HCT116 (cell line): ENCODE measurements at regions not wholly inside any gene's neighbourhood (a gene's known extent, or its start where the extent isn't known, plus 50 kb on each side); places are given as distances from the start of the nearest gene placed in this dataset.

Experiments
- ATAC-seq: fragments of 200-7000 bp; cut with Tn5 transposase; 2 replicates; pipeline ENCODE4 v1.9.1; 2020; ENCODE audit warnings: mild to moderate bottlenecking, moderate library complexity
- BruUV-seq: library from RNA; stranded (reverse); fragments of 400-500 nt; replicated peaks from 2 replicates; lab custom pipeline; 2021; lab: Mats Ljungman, UMichigan
- CTCF ChIA-PET: fragments of 300-600 bp; sonication (Branson Sonifier 250); formaldehyde crosslinking; loops from one replicate; lab custom pipeline; 2021; ENCODE audit warnings: antibody characterized with exemption; lab: Charles Lee
- POLR2A ChIA-PET: fragments of 300-600, 350-600 bp; sonication (Branson Sonifier 250); formaldehyde crosslinking; loops from one replicate; lab custom pipeline; 2021; ENCODE audit warnings: antibody characterized with exemption; lab: Charles Lee
- RAD21 ChIA-PET, 2 experiments: fragments of 300-600 bp; sonication (Branson Sonifier 250); formaldehyde crosslinking; loops; one replicate each; lab custom pipeline; 2023; ENCODE audit warnings: low total read pairs in 2 of 2; ENCODE audit not compliant: uncharacterized antibody in 2 of 2, unreplicated experiment in 2 of 2, low non-redundant PET in 1 of 2; lab: Charles Lee
- DNase-seq: peaks from one replicate; pipeline ENCODE4 v3.0.0-alpha.2; 2010; ENCODE audit warnings: low read depth, low spot score
- H2AFZ ChIP-seq: fragments of 200-600 bp; shearing (Covaris generic), sonication (generic); 2 replicates; pipeline ENCODE4 v1.6.1; 2017; ENCODE audit warnings: low read depth, mixed run types, mixed read lengths, antibody characterized with exemption, low read length; ENCODE audit not compliant: poor library complexity, severe bottlenecking
- H3K27ac ChIP-seq: 2 replicates; pipeline ENCODE4 v1.5.1; 2012; ENCODE audit warnings: low read depth, low read length
- H3K27me3 ChIP-seq: fragments of 200-600 bp; sonication (generic); 2 replicates; pipeline ENCODE4 v1.6.1; 2016; ENCODE audit warnings: mixed run types, low read length, mixed read lengths; ENCODE audit not compliant: insufficient read depth
- H3K36me3 ChIP-seq, 2 experiments: fragments of 200-500 bp in 1 of 2; fragments of 200-600 bp in 1 of 2; sonication (Bioruptor generic) in 1 of 2; sonication (generic) in 1 of 2; 2 replicates each; pipeline versions ENCODE4 v1.5.1 to v1.6.1; 2014 to 2016; ENCODE audit warnings: low read length in 2 of 2, inconsistent platforms in 1 of 2, mixed read lengths in 1 of 2, mixed run types in 1 of 2; ENCODE audit not compliant: insufficient read depth in 2 of 2, control insufficient read depth in 1 of 2
- H3K4me1 ChIP-seq, 2 experiments: fragments of 200-600 bp in 1 of 2; sonication (generic) in 1 of 2; 2 replicates each; pipeline versions ENCODE4 v1.5.1 to v1.6.1; 2012 to 2017; ENCODE audit warnings: low read length in 2 of 2, inconsistent platforms in 1 of 2, mild to moderate bottlenecking in 1 of 2, mixed read lengths in 1 of 2, mixed run types in 1 of 2, moderate library complexity in 1 of 2; ENCODE audit not compliant: insufficient read depth in 2 of 2, control insufficient read depth in 1 of 2
- H3K4me2 ChIP-seq: fragments of 200-600 bp; sonication (generic); 2 replicates; pipeline ENCODE4 v1.6.1; 2017; ENCODE audit warnings: mixed run types, low read length, mixed read lengths
- H3K4me3 ChIP-seq, 2 experiments: fragments of 200-600 bp in 1 of 2; sonication (generic) in 1 of 2; replicated peaks in 1 of 2; 2 replicates each; pipeline ENCODE4 v1.5.1; 2011 to 2016; ENCODE audit warnings: low read length in 2 of 2, control low read depth in 1 of 2, low read depth in 1 of 2, mild to moderate bottlenecking in 1 of 2, mixed read lengths in 1 of 2, mixed run types in 1 of 2
- H3K79me2 ChIP-seq: fragments of 200-600 bp; sonication (generic); 2 replicates; pipeline ENCODE4 v1.6.1; 2017; ENCODE audit warnings: mild to moderate bottlenecking, mixed run types, low read length, moderate library complexity, mixed read lengths; ENCODE audit not compliant: insufficient read depth
- H3K9ac ChIP-seq: fragments of 200-600 bp; sonication (generic); 2 replicates; pipeline ENCODE4 v1.6.1; 2016; ENCODE audit warnings: low read length, mixed read lengths
- H3K9me2 ChIP-seq: fragments of 200-600 bp; sonication (generic), shearing (Covaris generic); 2 replicates; pipeline ENCODE4 v1.6.1; 2017; ENCODE audit warnings: mixed run types, mild to moderate bottlenecking, moderate library complexity; ENCODE audit not compliant: insufficient read depth
- H3K9me3 ChIP-seq, 2 experiments: fragments of 200-500 bp in 1 of 2; fragments of 200-600 bp in 1 of 2; sonication (Bioruptor generic) in 1 of 2; sonication (generic) in 1 of 2; 2 replicates each; pipeline ENCODE4 v1.6.1; 2014 to 2017; ENCODE audit warnings: low read length in 2 of 2, mixed read lengths in 2 of 2, inconsistent platforms in 1 of 2, low read depth in 1 of 2, mild to moderate bottlenecking in 1 of 2, mixed run types in 1 of 2, moderate library complexity in 1 of 2; ENCODE audit not compliant: control insufficient read depth in 1 of 2, insufficient read depth in 1 of 2
- H4K20me1 ChIP-seq: fragments of 200-600 bp; sonication (generic), shearing (Covaris generic); 2 replicates; pipeline ENCODE4 v1.6.1; 2017; ENCODE audit warnings: mixed run types, mild to moderate bottlenecking, moderate library complexity; ENCODE audit not compliant: insufficient read depth
- ATF3 ChIP-seq: IDR thresholded peaks from 2 replicates; pipeline ENCODE4 v1.6.1; 2012
- CBX3 ChIP-seq: IDR thresholded peaks from 2 replicates; pipeline ENCODE4 v1.6.1; 2012; ENCODE audit warnings: low read depth
- CTCF ChIP-seq, 3 experiments: fragments of 200-600 bp in 1 of 3; sonication (generic) in 1 of 3; IDR thresholded peaks in 2 of 3; conservative IDR thresholded peaks in 1 of 3; 2 replicates each; pipeline ENCODE4 v1.5.1; 2012 to 2017; ENCODE audit warnings: low read depth in 2 of 3, low read length in 2 of 3, antibody characterized with exemption in 1 of 3, borderline replicate concordance in 1 of 3, control low read depth in 1 of 3, mild to moderate bottlenecking in 1 of 3, mixed read lengths in 1 of 3, mixed run types in 1 of 3, moderate library complexity in 1 of 3; ENCODE audit not compliant: insufficient read depth in 1 of 3
- MAX ChIP-seq: IDR thresholded peaks from 2 replicates; pipeline ENCODE4 v1.6.1; 2012
- POLR2A ChIP-seq: IDR thresholded peaks from 2 replicates; pipeline ENCODE4 v1.7.0; 2011; ENCODE audit warnings: borderline replicate concordance; ENCODE audit not compliant: insufficient read depth, insufficient read length; ENCODE audit errors: extremely low read depth
- POLR2AphosphoS5 ChIP-seq: IDR thresholded peaks from 2 replicates; pipeline ENCODE4 v1.6.1; 2011; ENCODE audit warnings: mild to moderate bottlenecking, low read depth, low read length, moderate library complexity
- RAD21 ChIP-seq: IDR thresholded peaks from 2 replicates; pipeline ENCODE4 v1.6.1; 2012; ENCODE audit warnings: low read depth, mild to moderate bottlenecking
- REST ChIP-seq: IDR thresholded peaks from 2 replicates; pipeline ENCODE4 v1.6.1; 2012; ENCODE audit warnings: low read depth
- SIN3A ChIP-seq: IDR thresholded peaks from 2 replicates; pipeline ENCODE4 v1.6.1; 2012; ENCODE audit warnings: low read depth
- TCF7L2 ChIP-seq: IDR thresholded peaks from 2 replicates; pipeline ENCODE4 v1.7.0; 2011; ENCODE audit warnings: borderline replicate concordance, inconsistent platforms; ENCODE audit not compliant: insufficient read depth, insufficient read length; ENCODE audit errors: extremely low read depth
- YY1 ChIP-seq: IDR thresholded peaks from 2 replicates; pipeline ENCODE4 v1.6.1; 2011; ENCODE audit warnings: low read length, low read depth, moderate library complexity, mild to moderate bottlenecking; ENCODE audit not compliant: insufficient replicate concordance; ENCODE audit errors: extremely low read depth
- intact Hi-C: fragments of 100-400 bp; cut with micrococcal nuclease; formaldehyde crosslinking; loops from 2 replicates; pipeline ENCODE4 v1.10.0; 2022

- H2AFZ ChIP-seq, result no peak overlapping the region
- no peak overlapping the region for H3K27ac ChIP-seq
- H3K9ac ChIP-seq, result no peak overlapping the region
- H3K27me3 ChIP-seq, result no peaks in the 10 kb centered on the region
- ATAC-seq (peak; percentile 95), DNase-seq (peak; percentile 56)
- 0 out of 2 replicates have a peak, but pooled peaks cover 4% of the 10 kb centered on the region for H4K20me1 ChIP-seq
- peaks cover 0 to 7% of the 10 kb centered on the region in 2 experiments; a peak in 1 of 4 replicates for H3K4me1 ChIP-seq
- no peaks in the 10 kb centered on the region for H3K9me3 ChIP-seq
- no peaks in the 10 kb centered on the region for H3K79me2 ChIP-seq
- H3K9me2 ChIP-seq, result no peaks in the 10 kb centered on the region
- TF ChIP-seq REST (no peak), MAX (no peak), ATF3 (no peak), POLR2AphosphoS5 (no peak), TCF7L2 (no peak), CTCF (IDR thresholded peaks at IDR 0.05 in 2 of 3, conservative IDR thresholded peaks at IDR 0.05 in 1 of 3; ENCODE audit: borderline replicate concordance in 1 of 3, insufficient read depth in 1 of 3, low read depth in 2 of 3, low read length in 2 of 3) (peak; percentile 70 to 79 (median 71); a peak in 5 of 6 replicates), YY1 (no peak), SIN3A (no peak), CBX3 (no peak), RAD21 (peak; percentile 87), POLR2A (no peak)
- H3K36me3 ChIP-seq, result no peaks in the 10 kb centered on the region
- intact Hi-C loops, result loop anchor here (1.0 to 10.0 kb wide), 3 partner anchors 401 to 860 kb away; no protein-coding TSS in a partner anchor
- ChIA-PET POLR2A (interaction anchor here (0.8 to 1.1 kb wide), 2 partner anchors 399 to 460 kb away, joined by 3 to 5 read pairs; no protein-coding TSS in a partner anchor), RAD21 (interaction anchor here (1.0 to 2.5 kb wide), 2 partner anchors 85 to 400 kb away, joined by 3 to 13 read pairs (median 8); no protein-coding TSS in a partner anchor), CTCF (interaction anchor here (0.6 to 3.1 kb wide), 21 partner anchors 9 to 863 kb away, joined by 3 to 20 read pairs (median 3); no protein-coding TSS in a partner anchor)
- no peak overlapping the region for H3K4me3 ChIP-seq
- H3K4me2 ChIP-seq, result no peak overlapping the region
- no TSS peak for BruUV-seq
These were observed 152.1 kb upstream of the TBC1D5 start for GRCh38 chr3:17894434-17895060.
